ENCODE measurements at regions not wholly inside any gene's neighbourhood (a gene's known extent, or its start where the extent isn't known, plus 50 kb on each side); places are given as distances from the start of the nearest gene placed in this dataset.

- H3K4me3 ChIP-seq (ENCODE audit: low read length) = no peak overlapping the region
- TF ChIP-seq CTCF (IDR thresholded peaks at IDR 0.05; ENCODE audit: insufficient read depth, low read depth, low read length, missing control alignments) = no peak
- DNase-seq (ENCODE audit: low read depth) = peak; percentile 5
Measured at GRCh38 chr9:80932181-80932580, 757.2 kb downstream of the TLE1 start.

- no peak for DNase-seq (ENCODE audit: low read depth)
- H3K4me3 ChIP-seq (ENCODE audit: low read length) = no peak overlapping the region
- TF ChIP-seq CTCF (IDR thresholded peaks at IDR 0.05; ENCODE audit: insufficient read depth, low read depth, low read length, missing control alignments) = no peak
Measured at GRCh38 chr9:80931163-80931562, 758.2 kb downstream of the TLE1 start.

GRCh38 chr9:80928697-80929096 lies 760.6 kb downstream of the TLE1 start:
- DNase-seq (ENCODE audit: low read depth) = peak; percentile 15
- TF ChIP-seq CTCF (IDR thresholded peaks at IDR 0.05; ENCODE audit: insufficient read depth, low read depth, low read length, missing control alignments) = no peak
- H3K4me3 ChIP-seq (ENCODE audit: low read length) = no peak overlapping the region

GRCh38 chr9:80926611-80927010 lies 762.7 kb downstream of the TLE1 start:
- TF ChIP-seq CTCF (IDR thresholded peaks at IDR 0.05; ENCODE audit: insufficient read depth, low read depth, low read length, missing control alignments) = no peak
- DNase-seq (ENCODE audit: low read depth) = no peak
- no peak overlapping the region for H3K4me3 ChIP-seq (ENCODE audit: low read length)

- no peak for DNase-seq (ENCODE audit: low read depth)
- H3K4me3 ChIP-seq (ENCODE audit: low read length) = no peak overlapping the region
- TF ChIP-seq CTCF (IDR thresholded peaks at IDR 0.05; ENCODE audit: insufficient read depth, low read depth, low read length, missing control alignments) = no peak
Measured at GRCh38 chr9:80922544-80922943, 766.8 kb downstream of the TLE1 start.

- H3K4me3 ChIP-seq (ENCODE audit: low read length) = no peak overlapping the region
- DNase-seq (ENCODE audit: low read depth) = no peak
- no peak for TF ChIP-seq CTCF (IDR thresholded peaks at IDR 0.05; ENCODE audit: insufficient read depth, low read depth, low read length, missing control alignments)
Measured at GRCh38 chr9:80906728-80907127, 782.6 kb downstream of the TLE1 start.

- no peak for DNase-seq (ENCODE audit: low read depth)
- no peak for TF ChIP-seq CTCF (IDR thresholded peaks at IDR 0.05; ENCODE audit: insufficient read depth, low read depth, low read length, missing control alignments)
- H3K4me3 ChIP-seq (ENCODE audit: low read length) = no peak overlapping the region
Measured at GRCh38 chr9:80899208-80899607, 790.1 kb downstream of the TLE1 start.
